Upper lobe of left lung (tissue), 6 donors: ENCODE measurements at regions not wholly inside any gene's neighbourhood (a gene's known extent, or its start where the extent isn't known, plus 50 kb on each side); places are given as distances from the start of the nearest gene placed in this dataset.

Experiments
- ATAC-seq, 2 donors: fragments of 200-7000 bp; cut with Tn5 transposase; one replicate each; pipeline ENCODE4 v1.9.1; 2022; ENCODE audit warnings: mild to moderate bottlenecking in 2 of 2, moderate library complexity in 2 of 2; ENCODE audit not compliant: low FRiP score in 2 of 2
- DNase-seq, 2 donors: peaks; one replicate each; pipeline ENCODE4 v3.0.0-alpha.2; 2019 to 2020
- H3K27ac ChIP-seq, 4 donors: fragments of 200-600 bp; sonication (generic); one replicate each; pipeline ENCODE4 v1.5.1; 2016 to 2019
- H3K27me3 ChIP-seq, 4 donors: fragments of 200-600 bp; sonication (generic); one replicate each; pipeline ENCODE4 v1.5.1; 2017 to 2019
- H3K36me3 ChIP-seq, 4 donors: fragments of 200-600 bp; sonication (generic); one replicate each; pipeline ENCODE4 v1.5.1; 2016 to 2019
- H3K4me1 ChIP-seq, 4 donors: fragments of 200-600 bp; sonication (generic); one replicate each; pipeline ENCODE4 v1.5.1; 2018 to 2019
- H3K4me3 ChIP-seq, 4 donors: fragments of 200-600 bp; sonication (generic); one replicate each; pipeline ENCODE4 v1.5.1; 2017 to 2019; ENCODE audit warnings: mild to moderate bottlenecking in 2 of 4, moderate library complexity in 1 of 4
- H3K9me3 ChIP-seq, 4 donors: fragments of 200-600 bp; sonication (generic); one replicate each; pipeline ENCODE4 v1.5.1; 2018 to 2019
- CTCF ChIP-seq, 6 experiments: fragments of 450-650 bp in 4 of 6; fragments of 200-600 bp in 2 of 6; sonication (generic) in 2 of 6; IDR thresholded peaks; one replicate each; pipeline ENCODE4 v1.5.1; 2016 to 2019; ENCODE audit warnings: antibody characterized with exemption in 6 of 6
- EP300 ChIP-seq, 4 donors: sonication (generic); formaldehyde crosslinking; IDR thresholded peaks; one replicate each; pipeline ENCODE4 v1.5.1; 2017; ENCODE audit warnings: antibody characterized with exemption in 4 of 4, control low read depth in 2 of 4
- POLR2A ChIP-seq, 4 donors: fragments of 450-650 bp; IDR thresholded peaks; one replicate each; pipeline ENCODE4 v1.5.1; 2016 to 2017; ENCODE audit warnings: antibody characterized with exemption in 4 of 4, mild to moderate bottlenecking in 2 of 4
- POLR2AphosphoS5 ChIP-seq, 2 donors: sonication (generic); formaldehyde crosslinking; IDR thresholded peaks; one replicate each; pipeline ENCODE4 v1.5.1; 2017; ENCODE audit warnings: antibody characterized with exemption in 2 of 2
- WGBS, 2 donors: methylation state at CpG; one replicate each; pipeline ENCODE4 v1.1.5; 2017 to 2018; 5-methylcytosine and 5-hydroxymethylcytosine counted together
- donor health status: DM: no; HTN: no; CAD: no; lungs with moderate emphysema.
- donor health status: DM: no; HTN: yes; CAD: no; lungs with severe emphysema.

GRCh38 chr5:111948092-111948841 is 191.3 kb upstream of the NREP start:
- no peaks in the 10 kb centered on the region for H3K4me1 ChIP-seq
- WGBS, 2 donors = 73 to 79% methylated on average over 4 of the region's 4 CpGs
- no peak overlapping the region for H3K27ac ChIP-seq

GRCh38 chr5:111946556-111946955 is 189.6 kb upstream of the NREP start:
- H3K9me3 ChIP-seq = no peaks in the 10 kb centered on the region
- H3K36me3 ChIP-seq = no peaks in the 10 kb centered on the region
- H3K4me1 ChIP-seq = no peaks in the 10 kb centered on the region
- no peak overlapping the region for H3K4me3 ChIP-seq
- no peak for ATAC-seq
- no peak for TF ChIP-seq POLR2A (IDR thresholded peaks at IDR 0.05)
- TF ChIP-seq POLR2AphosphoS5 (IDR thresholded peaks at IDR 0.05) = no peak
- TF ChIP-seq EP300 (IDR thresholded peaks at IDR 0.05) = no peak
- TF ChIP-seq CTCF (IDR thresholded peaks at IDR 0.05) = no peak
- no peak for DNase-seq
- no peak overlapping the region for H3K27ac ChIP-seq
- WGBS, 2 donors = 66 to 78% methylated on average over 2 of the region's 2 CpGs
- H3K27me3 ChIP-seq = no peaks in the 10 kb centered on the region

More at GRCh38 chr5:111948092-111948841, 191.3 kb upstream of the NREP start:
- Histone ChIP-seq H3K4me3 (no peak overlapping the region), H3K27me3 (no peaks in the 10 kb centered on the region), H3K9me3 (no peaks in the 10 kb centered on the region), H3K36me3 (no peaks in the 10 kb centered on the region)
- ATAC-seq (peak in 1 of 2 donors; percentile 90), DNase-seq (no peak)
- TF ChIP-seq POLR2AphosphoS5 (IDR thresholded peaks at IDR 0.05) (no peak), EP300 (IDR thresholded peaks at IDR 0.05) (no peak), POLR2A (IDR thresholded peaks at IDR 0.05) (no peak), CTCF (IDR thresholded peaks at IDR 0.05) (no peak)

GRCh38 chr5:111945535-111945934 is 188.5 kb upstream of the NREP start:
- Histone ChIP-seq H3K27me3 (no peaks in the 10 kb centered on the region), H3K9me3 (no peaks in the 10 kb centered on the region), H3K4me3 (no peak overlapping the region), H3K4me1 (no peaks in the 10 kb centered on the region), H3K36me3 (no peaks in the 10 kb centered on the region), H3K27ac (no peak overlapping the region)
- DNase-seq (no peak), ATAC-seq (peak in 1 of 2 donors; percentile 30)
- WGBS, 2 donors = 74 to 90% methylated on average over 1 of the region's 1 CpG
- TF ChIP-seq CTCF (IDR thresholded peaks at IDR 0.05) (no peak), EP300 (IDR thresholded peaks at IDR 0.05) (no peak)

DNA sequence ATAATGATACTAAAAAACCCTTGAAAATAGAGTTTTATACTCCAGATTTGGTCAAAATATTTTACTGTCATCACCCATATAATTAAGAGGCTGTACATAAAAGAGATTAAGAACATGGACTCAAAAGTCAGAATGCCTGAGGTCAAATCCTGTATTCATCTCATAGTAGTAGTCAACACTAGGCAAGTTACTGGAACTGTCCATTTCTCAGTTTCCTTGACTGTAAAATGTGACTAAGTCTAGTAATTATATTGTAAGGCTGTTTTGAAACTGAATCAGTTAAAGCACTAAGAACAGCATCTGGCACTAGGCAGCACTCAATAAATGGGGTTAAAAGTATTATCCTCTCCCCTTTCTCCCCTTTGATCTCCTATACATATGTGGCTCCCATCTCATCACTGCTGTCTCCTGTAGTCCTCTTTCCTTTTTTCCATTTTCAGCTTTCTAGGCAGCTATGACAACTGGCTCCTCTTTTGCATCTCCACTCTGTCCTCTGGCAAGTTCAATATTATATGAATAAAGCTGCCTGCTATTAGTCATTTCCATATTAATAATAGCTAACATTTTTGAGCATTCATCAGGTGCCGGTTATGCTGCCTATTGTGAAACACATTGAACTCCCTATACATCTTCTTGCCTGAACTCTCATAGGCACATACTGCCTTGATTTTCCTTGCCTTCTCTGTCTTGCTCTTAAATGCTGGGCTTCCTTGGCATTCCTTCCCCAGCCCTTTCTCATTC is 185.8 kb upstream of the NREP start:
- no peaks in the 10 kb centered on the region for H3K9me3 ChIP-seq
- TF ChIP-seq POLR2AphosphoS5 (IDR thresholded peaks at IDR 0.05) = no peak
- no peak for TF ChIP-seq POLR2A (IDR thresholded peaks at IDR 0.05)
- TF ChIP-seq CTCF (IDR thresholded peaks at IDR 0.05) = no peak
- TF ChIP-seq EP300 (IDR thresholded peaks at IDR 0.05) = no peak
- H3K27me3 ChIP-seq = no peaks in the 10 kb centered on the region
- ATAC-seq (no peak), DNase-seq (no peak)
- H3K4me1 ChIP-seq = no peaks in the 10 kb centered on the region
- no peak overlapping the region for H3K27ac ChIP-seq
- no peaks in the 10 kb centered on the region for H3K36me3 ChIP-seq
- WGBS, 2 donors = 94 to 95% methylated on average over 1 of the region's 1 CpG
- H3K4me3 ChIP-seq = no peak overlapping the region
